ENCODE measurements at regions not wholly inside any gene's neighbourhood (a gene's known extent, or its start where the extent isn't known, plus 50 kb on each side); places are given as distances from the start of the nearest gene placed in this dataset.

DNA sequence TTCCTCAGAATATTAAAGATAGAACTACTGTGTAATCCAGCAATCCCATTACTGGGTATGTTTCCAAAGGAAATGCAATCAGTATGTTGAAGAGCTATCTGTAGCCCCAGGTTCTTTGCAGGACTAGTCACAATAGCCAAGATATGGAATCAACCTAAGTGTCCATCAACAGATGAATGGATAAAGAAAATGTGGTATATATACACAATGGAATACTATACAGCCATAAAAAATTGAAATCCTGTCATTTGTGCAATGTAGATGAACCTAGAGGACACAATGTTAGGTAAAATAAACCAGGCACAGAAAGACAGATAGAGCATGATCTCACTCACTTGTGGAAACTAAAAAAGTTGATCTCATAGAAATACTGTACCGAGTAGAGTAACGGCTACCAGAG, 306.0 kb upstream of the MARCKS start:
- Histone ChIP-seq H3K4me2 (ENCODE audit: low read length) (no peak overlapping the region), H3K36me3 (ENCODE audit: control insufficient read depth, insufficient read depth, low read length) (no peaks in the 10 kb centered on the region), H3K4me1 (no peaks in the 10 kb centered on the region), H3K27ac (no peak overlapping the region), H3K9me3 (ENCODE audit: control insufficient read depth, low read length) (no peaks in the 10 kb centered on the region), H3K79me2 (no peaks in the 10 kb centered on the region), H2AFZ (no peak overlapping the region), H3K4me3 (ENCODE audit: low read depth, low read length) (no peak overlapping the region), H3K27me3 (ENCODE audit: control insufficient read depth, insufficient read depth, low read length) (no peaks in the 10 kb centered on the region), H3K9ac (no peak overlapping the region)
- TF ChIP-seq, protein P1, sequence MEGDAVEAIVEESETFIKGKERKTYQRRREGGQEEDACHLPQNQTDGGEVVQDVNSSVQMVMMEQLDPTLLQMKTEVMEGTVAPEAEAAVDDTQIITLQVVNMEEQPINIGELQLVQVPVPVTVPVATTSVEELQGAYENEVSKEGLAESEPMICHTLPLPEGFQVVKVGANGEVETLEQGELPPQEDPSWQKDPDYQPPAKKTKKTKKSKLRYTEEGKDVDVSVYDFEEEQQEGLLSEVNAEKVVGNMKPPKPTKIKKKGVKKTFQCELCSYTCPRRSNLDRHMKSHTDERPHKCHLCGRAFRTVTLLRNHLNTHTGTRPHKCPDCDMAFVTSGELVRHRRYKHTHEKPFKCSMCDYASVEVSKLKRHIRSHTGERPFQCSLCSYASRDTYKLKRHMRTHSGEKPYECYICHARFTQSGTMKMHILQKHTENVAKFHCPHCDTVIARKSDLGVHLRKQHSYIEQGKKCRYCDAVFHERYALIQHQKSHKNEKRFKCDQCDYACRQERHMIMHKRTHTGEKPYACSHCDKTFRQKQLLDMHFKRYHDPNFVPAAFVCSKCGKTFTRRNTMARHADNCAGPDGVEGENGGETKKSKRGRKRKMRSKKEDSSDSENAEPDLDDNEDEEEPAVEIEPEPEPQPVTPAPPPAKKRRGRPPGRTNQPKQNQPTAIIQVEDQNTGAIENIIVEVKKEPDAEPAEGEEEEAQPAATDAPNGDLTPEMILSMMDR (IDR thresholded peaks at IDR 0.05) = no peak

DNA sequence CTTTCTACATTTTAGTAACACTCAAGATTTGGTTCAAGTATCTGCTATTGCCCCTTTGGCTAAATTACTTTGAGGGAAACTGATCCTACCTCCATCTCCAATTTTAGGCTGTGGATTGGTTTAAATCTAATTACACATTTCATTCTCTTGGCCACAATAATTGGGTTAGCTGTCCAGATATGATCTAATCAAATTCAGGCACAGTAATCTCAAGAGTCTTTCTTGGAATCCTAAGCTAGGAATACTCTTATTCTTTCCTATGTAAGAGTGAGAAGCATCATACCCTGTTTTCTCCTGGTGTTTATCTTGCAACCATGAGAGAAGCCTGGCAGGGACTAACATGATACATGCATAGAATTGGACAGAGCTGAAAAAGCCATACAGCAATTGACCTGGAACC, 300.4 kb upstream of the MARCKS start:
- Histone ChIP-seq H3K4me3 (ENCODE audit: low read depth, low read length) (no peak overlapping the region), H3K27ac (no peak overlapping the region), H3K27me3 (ENCODE audit: control insufficient read depth, insufficient read depth, low read length) (no peaks in the 10 kb centered on the region), H3K9me3 (ENCODE audit: control insufficient read depth, low read length) (no peaks in the 10 kb centered on the region), H2AFZ (no peak overlapping the region), H3K79me2 (no peaks in the 10 kb centered on the region), H3K4me2 (ENCODE audit: low read length) (no peak overlapping the region), H3K4me1 (no peaks in the 10 kb centered on the region), H3K9ac (no peak overlapping the region), H3K36me3 (ENCODE audit: control insufficient read depth, insufficient read depth, low read length) (no peaks in the 10 kb centered on the region)
- TF ChIP-seq, protein P1 (IDR thresholded peaks at IDR 0.05) = no peak

GRCh38 chr6:113558431-113558830, 298.7 kb upstream of the MARCKS start:
- Histone ChIP-seq H3K27ac (no peak overlapping the region), H3K4me3 (ENCODE audit: low read depth, low read length) (no peak overlapping the region), H3K4me1 (no peaks in the 10 kb centered on the region), H3K36me3 (ENCODE audit: control insufficient read depth, insufficient read depth, low read length) (no peaks in the 10 kb centered on the region), H2AFZ (no peak overlapping the region), H3K4me2 (ENCODE audit: low read length) (no peak overlapping the region), H3K27me3 (ENCODE audit: control insufficient read depth, insufficient read depth, low read length) (no peaks in the 10 kb centered on the region), H3K9ac (no peak overlapping the region), H3K9me3 (ENCODE audit: control insufficient read depth, low read length) (no peaks in the 10 kb centered on the region), H3K79me2 (no peaks in the 10 kb centered on the region)
- TF ChIP-seq, protein P1 (IDR thresholded peaks at IDR 0.05) = no peak

DNA sequence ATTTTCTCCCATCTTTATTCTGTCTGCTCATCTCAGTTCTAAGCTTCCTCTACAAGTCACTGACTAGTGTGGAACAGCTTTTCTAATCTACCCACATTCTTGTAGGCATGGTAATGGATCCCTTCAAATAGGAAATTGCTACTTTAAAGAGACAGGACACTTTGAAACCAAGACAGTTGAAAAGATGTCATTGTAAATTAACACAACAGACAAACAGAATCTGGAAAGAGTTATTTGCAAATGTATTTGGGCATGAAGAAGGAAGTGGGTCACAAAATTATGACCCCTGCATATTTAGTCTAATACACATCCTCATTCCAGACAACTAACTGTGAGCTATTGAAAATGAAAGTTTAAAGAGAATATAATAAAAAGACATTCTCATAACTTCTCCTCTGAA, 298.2 kb upstream of the MARCKS start:
- Histone ChIP-seq H3K27ac (no peak overlapping the region), H3K36me3 (ENCODE audit: control insufficient read depth, insufficient read depth, low read length) (no peaks in the 10 kb centered on the region), H3K79me2 (no peaks in the 10 kb centered on the region), H3K9ac (no peak overlapping the region), H3K4me1 (no peaks in the 10 kb centered on the region), H2AFZ (no peak overlapping the region), H3K9me3 (ENCODE audit: control insufficient read depth, low read length) (no peaks in the 10 kb centered on the region), H3K4me3 (ENCODE audit: low read depth, low read length) (no peak overlapping the region), H3K27me3 (ENCODE audit: control insufficient read depth, insufficient read depth, low read length) (no peaks in the 10 kb centered on the region), H3K4me2 (ENCODE audit: low read length) (no peak overlapping the region)
- TF ChIP-seq, protein P1 (IDR thresholded peaks at IDR 0.05) = no peak

- Histone ChIP-seq H3K27ac (no peak overlapping the region), H3K9me3 (ENCODE audit: control insufficient read depth, low read length) (no peaks in the 10 kb centered on the region), H3K36me3 (ENCODE audit: control insufficient read depth, insufficient read depth, low read length) (no peaks in the 10 kb centered on the region), H3K9ac (no peak overlapping the region), H3K4me2 (ENCODE audit: low read length) (no peak overlapping the region), H3K4me3 (ENCODE audit: low read depth, low read length) (no peak overlapping the region), H2AFZ (no peak overlapping the region), H3K4me1 (no peaks in the 10 kb centered on the region), H3K27me3 (ENCODE audit: control insufficient read depth, insufficient read depth, low read length) (no peaks in the 10 kb centered on the region), H3K79me2 (no peaks in the 10 kb centered on the region)
- TF ChIP-seq, protein P1 (IDR thresholded peaks at IDR 0.05) = no peak
These were observed 296.8 kb upstream of the MARCKS start for GRCh38 chr6:113560376-113560775.
